G401.6 (cell line): ENCODE measurements at regions not wholly inside any gene's neighbourhood (a gene's known extent, or its start where the extent isn't known, plus 50 kb on each side); places are given as distances from the start of the nearest gene placed in this dataset.

Experiments used
- FAIRE-seq: peaks from 2 replicates; lab custom pipeline; 2012; peaks lifted over from hg19 to GRCh38; lab: Jason Lieb, UNC

DNA sequence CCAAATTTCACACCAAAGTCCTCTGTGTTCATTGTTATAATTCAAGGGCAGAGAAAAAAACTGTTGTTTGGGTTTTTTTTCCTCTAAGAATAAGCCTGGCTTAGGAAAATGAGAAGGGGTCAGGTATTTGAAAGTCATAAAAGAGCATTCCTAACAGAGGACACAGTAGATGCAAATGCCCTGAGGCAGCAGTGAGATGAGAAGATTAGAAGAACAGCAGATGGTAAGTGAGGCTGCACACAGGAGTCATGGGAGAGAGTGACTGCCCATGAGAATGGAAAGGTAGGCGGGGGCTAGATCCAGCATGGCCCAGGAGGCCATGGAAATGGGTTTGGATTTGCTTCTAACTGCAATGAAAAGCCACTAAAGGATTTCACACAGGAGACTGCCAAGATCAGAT, 107.5 kb upstream of the RBPJ start:
- peak; percentile 80 for FAIRE-seq

DNA sequence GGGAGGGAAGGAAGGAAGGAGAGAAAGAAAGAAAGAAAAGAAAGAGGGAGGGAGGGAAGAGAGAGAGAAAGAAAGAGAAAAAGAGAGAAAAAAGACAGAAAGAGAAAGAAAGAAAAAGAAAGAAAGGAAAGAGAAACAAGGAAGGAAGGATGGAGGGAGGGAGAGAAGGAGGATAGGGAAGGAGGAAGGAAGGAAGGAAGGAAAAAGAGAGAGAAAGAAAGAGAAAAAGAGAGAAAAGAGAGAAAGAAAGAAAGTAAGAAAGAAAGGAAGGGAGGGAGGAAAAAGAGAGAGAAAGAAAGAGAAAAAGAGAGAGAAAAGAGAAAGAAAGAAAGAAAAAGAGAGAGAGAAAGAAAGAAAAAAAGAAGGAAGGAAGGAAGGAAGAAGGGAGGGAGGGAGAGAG, 105.8 kb upstream of the RBPJ start:
- no peak for FAIRE-seq

- no peak for FAIRE-seq
Measured at GRCh38 chr4:26215725-26216124, 105.1 kb upstream of the RBPJ start.

DNA sequence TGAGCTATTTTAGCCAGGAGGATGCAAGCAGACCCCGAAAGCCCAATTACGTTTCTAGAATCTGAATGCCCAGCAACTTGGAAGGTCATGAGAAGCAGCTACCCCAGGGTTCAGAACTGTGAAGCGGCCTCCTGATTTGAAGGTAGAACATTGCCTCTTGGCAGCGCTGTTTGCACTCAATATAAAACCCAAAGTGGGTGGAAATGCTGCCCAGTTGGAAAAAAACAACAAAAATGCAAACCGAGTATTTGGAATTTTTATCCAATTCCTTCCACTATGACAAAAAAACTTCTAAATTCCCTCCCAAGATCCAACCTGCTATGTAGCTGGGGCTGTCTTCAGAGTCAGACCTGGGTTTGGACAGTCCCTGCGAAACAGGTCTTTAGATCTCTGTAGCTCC, 103.3 kb upstream of the RBPJ start:
- peak; percentile 99 for FAIRE-seq

GRCh38 chr4:26217961-26218676, 102.7 kb upstream of the RBPJ start:
- FAIRE-seq, result no peak

DNA sequence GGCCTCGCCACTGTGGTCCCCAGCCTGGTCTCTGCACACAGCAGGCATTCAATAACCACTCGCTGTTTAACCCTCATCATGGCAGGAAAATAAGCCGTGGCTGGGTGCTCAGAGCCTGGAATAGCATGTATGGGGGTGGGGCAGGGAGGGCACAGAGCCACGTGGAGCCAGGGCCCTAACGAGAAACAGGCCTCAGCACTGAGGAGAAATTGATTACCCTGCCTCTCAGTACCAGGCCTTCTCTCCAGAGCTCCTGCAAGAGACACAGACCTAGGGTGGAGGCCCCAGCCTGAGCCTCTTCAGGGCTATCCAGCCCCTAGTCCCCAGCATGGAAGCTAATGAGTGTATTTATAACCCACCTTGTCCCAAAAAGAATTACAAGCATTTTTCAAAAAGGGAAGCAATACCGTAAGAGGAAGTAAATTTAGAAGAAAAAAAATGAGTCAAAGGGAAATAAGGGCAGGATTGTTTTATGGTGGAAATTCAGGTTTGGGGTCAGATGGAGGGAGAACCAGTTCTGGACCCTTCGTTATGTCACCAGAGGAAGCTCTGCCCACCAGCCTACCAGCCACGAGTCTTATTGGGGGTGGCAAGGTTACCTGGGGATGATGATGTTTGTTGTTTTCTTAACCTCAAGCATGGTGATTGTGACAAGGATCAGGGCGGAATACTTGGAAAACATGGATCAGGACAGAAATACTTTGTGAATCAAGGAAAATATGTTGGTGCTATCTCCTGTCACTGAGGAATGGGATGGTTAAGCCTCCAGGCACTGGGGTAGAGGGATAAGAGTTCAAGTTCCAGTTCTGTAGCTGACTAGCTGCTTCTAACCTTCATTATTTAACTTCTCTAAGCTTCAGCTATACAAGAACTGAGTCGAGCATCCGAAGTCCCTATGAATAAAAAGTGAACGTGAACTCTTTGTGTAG, 101.9 kb upstream of the RBPJ start:
- FAIRE-seq, result peak; percentile 98

GRCh38 chr4:26220696-26221095, 100.1 kb upstream of the RBPJ start:
- peak; percentile 95 for FAIRE-seq

GRCh38 chr4:26223155-26223554, 97.7 kb upstream of the RBPJ start:
- no peak for FAIRE-seq

- peak; percentile 98 for FAIRE-seq
Measured at GRCh38 chr4:26226629-26227376, 94.0 kb upstream of the RBPJ start.

DNA sequence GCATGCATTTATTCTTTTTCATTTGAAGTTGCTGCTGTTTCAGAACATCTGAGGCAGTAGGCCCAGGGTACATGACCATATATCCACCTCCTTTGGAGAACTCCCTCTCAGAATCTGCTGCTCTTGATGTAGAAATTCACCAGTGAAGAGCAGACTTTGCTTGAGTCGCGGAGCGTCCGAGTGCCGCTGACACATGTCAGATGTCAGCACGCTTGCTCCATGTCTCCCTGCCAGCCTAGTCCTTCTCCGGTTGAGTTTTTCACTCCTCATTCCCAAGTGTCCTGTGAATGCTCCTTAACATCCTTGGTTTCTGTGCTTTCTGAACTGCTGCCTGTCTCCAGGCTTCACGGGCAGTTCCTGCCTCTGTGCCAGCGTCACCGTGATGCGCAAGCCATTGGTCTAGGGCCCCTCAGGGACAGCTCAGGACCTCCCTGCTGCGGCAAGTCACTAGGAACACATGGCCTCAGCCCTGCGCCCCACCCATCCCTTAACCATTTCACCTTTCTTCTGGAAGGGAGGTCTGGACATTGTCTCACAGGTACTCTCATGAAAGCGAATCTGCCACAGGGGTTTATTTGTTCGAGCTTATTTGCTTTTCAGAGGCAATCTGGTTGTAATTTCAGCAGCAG, 93.1 kb upstream of the RBPJ start:
- FAIRE-seq, result no peak

- FAIRE-seq, result peak; percentile 85
Measured at GRCh38 chr4:26228883-26229282, 91.9 kb upstream of the RBPJ start.

GRCh38 chr4:26229974-26230373, 90.8 kb upstream of the RBPJ start:
- FAIRE-seq, result no peak

DNA sequence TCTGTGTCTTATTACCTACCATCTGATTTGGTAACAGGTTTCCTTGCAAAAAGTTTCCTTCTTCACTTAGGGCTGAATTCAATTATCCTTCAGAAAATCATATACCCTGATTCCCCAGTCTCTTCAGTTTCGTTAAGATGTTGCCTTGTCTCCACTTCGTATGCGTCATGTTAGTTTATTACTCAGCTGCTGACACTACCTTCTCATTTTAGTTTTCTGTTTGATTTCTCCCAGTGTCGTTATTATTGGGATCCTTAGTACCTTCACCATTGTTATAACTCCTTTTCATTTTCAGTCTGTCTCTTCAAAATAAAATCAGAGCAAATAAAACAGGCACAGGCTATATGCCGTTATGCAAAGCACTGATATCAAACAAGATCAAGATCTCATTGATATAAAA, 87.5 kb upstream of the RBPJ start:
- no peak for FAIRE-seq

DNA sequence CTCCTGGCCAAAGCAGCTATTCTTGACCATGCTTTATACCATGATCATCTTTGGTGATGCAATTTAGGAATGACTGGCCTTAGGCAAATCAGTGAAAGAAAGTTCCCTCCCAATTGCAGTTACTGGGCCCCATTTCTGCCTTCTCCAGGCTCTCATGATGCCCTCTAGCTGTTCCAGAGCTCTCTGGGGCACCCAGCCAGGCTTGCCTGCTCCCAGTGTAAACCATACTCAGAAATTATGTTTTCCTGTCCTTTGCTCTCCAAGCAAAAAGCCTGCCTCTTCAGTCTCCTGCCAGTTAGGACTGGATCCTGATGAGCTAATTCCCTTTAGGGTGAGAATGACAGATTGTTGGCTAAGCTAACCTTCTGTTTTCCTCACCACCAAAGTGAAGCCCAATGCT, 85.3 kb upstream of the RBPJ start:
- FAIRE-seq, result no peak

- FAIRE-seq, result no peak
Measured at GRCh38 chr4:26237916-26238315, 82.9 kb upstream of the RBPJ start.

DNA sequence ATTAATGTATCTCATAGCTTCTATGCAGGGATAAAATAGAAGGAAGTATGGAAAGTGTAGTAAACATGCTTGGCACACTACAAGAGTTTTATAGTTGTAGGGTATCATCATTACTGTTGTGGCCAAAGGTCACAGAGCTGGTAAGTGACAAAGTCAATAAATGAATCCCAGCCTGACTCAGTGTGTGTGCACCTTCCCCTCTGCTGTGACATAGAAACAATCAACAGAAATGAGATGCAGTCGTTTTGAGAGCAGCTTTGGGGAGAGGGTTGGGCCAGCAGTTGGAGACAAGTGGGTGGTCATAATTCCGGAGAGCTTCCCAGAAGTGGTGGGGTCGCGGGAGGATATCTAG, 82.4 kb upstream of the RBPJ start:
- FAIRE-seq, result peak; percentile 89

- peak; percentile 98 for FAIRE-seq
Measured at GRCh38 chr4:26238778-26239679, 81.8 kb upstream of the RBPJ start.

DNA sequence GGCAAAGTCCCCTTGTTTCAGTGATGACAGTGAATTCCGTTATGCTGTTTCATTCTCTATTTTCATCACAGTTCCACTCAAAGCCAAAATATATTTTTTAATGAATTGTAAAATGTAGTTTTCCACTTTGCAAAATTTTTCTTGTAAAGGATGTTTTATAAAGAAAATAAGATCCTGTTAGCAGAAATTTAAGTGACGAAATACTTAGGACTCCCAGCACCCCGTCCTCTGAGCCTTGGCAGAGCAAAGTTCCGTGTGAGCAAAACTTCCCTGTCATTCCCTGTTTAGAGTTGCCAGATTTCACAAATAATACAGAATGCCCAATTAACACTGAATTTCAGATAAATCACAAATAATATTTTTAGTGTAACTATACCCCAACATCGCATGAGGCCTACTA, 81.0 kb upstream of the RBPJ start:
- no peak for FAIRE-seq

- FAIRE-seq, result no peak
Measured at GRCh38 chr4:26241179-26241578, 79.6 kb upstream of the RBPJ start.

DNA sequence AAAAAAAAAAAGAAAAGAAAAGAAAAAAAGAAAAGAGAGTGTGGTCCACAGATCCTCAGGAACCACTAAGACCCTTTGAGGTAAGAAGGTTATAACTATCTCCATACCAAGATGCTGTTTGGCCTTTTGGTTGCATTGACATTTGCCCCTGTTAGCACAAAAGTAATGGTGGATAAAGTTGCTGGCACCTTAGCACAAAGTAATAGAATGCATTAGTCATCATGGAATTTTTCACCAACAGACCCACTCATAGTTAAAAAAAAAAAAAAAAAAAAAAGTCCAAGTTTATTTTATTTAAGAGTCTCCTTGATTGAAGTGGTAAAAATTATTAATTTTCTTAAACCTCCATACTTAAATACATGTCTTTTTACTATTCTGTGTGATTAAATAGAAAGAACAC, 78.4 kb upstream of the RBPJ start:
- FAIRE-seq, result peak; percentile 79

DNA sequence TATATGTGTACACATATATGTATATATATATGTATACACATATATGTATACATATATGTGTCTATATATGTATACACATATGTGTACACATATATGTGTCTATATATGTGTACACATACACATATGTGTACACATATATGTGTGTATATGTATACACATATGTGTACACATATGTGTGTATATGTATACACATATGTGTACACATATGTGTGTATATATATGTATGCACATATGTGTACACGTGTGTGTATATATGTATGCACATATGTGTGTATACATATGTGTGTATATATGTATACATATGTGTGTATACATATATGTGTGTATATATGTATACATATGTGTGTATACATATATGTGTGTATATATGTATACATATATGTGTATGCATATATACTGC, 76.7 kb upstream of the RBPJ start:
- peak; percentile 93 for FAIRE-seq
